ENCODE measurements at regions not wholly inside any gene's neighbourhood (a gene's known extent, or its start where the extent isn't known, plus 50 kb on each side); places are given as distances from the start of the nearest gene placed in this dataset.
"Not testable (repeated sequence)": the region's sequence is repeated elsewhere in the genome, so short reads cannot be mapped to it uniquely, and the experiment has no call there.

DNA sequence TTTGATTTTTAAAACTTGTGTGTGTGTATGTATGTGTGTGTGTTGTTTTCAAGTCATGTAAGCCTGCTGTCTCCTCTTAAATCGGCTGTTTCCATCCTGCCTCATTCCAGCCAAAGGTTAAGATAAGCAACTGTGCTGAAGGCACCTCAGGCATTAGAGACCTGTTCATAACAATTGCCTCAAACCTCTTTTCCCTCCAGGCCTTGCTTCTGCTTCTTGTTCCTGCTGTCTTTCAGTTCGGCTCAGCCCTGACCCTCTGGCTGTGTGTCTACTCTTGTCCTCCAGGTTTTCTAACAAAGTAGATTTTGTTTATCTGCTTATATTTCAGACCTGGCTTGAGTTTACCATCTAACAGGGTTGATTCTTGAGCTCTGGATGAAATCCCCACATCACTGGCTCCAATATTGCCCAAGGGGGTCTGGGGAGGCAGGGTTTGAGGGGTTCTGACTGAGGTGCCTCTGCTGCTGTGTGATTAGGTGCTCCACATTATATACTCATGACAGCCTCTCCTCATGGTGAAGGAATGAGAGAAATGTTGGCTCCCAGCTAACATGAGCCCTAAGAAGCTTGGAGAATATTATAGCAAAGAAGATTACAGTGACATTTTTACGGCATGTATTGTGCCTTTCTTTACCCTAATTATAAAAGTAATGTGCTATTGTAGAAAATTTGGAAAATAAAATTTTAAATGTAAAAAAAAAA lies 229.7 kb upstream of the PIK3R1 start:
- Histone ChIP-seq H3K4me3 (no peak overlapping the region), H3K4me1 (peaks cover 0 to 13% (median 4%) of the 10 kb centered on the region in 4 donors), H3K36me3 (no peaks in the 10 kb centered on the region), H3K27me3 (no peaks in the 10 kb centered on the region), H3K9me3 (no peaks in the 10 kb centered on the region), H3K27ac (peak overlapping the region in 2 of 4 donors; percentile 34 to 42)
- DNase-seq: no peak
- intact Hi-C loops (cut with DNase I; ENCODE audit: low total_unique reads): no loop called here
- WGBS, 2 donors (ENCODE audit: low coverage in 1 of 2): 80 to 97% methylated on average over 3 of the region's 3 CpGs
- in situ Hi-C loops (cut with MboI; ENCODE audit: low pct_ligation_motif_present in 1 of 4, low pct_unique_long_range_greater_than_20kb in 1 of 4, low sequenced_read_pairs in 3 of 4): no loop called here
- TF ChIP-seq EP300 (IDR thresholded peaks at IDR 0.05; ENCODE audit: low read depth) (no peak), POLR2A (IDR thresholded peaks at IDR 0.05) (no peak), POLR2AphosphoS5 (IDR thresholded peaks at IDR 0.05) (no peak)
- TF ChIP-seq, protein P1, sequence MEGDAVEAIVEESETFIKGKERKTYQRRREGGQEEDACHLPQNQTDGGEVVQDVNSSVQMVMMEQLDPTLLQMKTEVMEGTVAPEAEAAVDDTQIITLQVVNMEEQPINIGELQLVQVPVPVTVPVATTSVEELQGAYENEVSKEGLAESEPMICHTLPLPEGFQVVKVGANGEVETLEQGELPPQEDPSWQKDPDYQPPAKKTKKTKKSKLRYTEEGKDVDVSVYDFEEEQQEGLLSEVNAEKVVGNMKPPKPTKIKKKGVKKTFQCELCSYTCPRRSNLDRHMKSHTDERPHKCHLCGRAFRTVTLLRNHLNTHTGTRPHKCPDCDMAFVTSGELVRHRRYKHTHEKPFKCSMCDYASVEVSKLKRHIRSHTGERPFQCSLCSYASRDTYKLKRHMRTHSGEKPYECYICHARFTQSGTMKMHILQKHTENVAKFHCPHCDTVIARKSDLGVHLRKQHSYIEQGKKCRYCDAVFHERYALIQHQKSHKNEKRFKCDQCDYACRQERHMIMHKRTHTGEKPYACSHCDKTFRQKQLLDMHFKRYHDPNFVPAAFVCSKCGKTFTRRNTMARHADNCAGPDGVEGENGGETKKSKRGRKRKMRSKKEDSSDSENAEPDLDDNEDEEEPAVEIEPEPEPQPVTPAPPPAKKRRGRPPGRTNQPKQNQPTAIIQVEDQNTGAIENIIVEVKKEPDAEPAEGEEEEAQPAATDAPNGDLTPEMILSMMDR (IDR thresholded peaks at IDR 0.05): no peak

DNA sequence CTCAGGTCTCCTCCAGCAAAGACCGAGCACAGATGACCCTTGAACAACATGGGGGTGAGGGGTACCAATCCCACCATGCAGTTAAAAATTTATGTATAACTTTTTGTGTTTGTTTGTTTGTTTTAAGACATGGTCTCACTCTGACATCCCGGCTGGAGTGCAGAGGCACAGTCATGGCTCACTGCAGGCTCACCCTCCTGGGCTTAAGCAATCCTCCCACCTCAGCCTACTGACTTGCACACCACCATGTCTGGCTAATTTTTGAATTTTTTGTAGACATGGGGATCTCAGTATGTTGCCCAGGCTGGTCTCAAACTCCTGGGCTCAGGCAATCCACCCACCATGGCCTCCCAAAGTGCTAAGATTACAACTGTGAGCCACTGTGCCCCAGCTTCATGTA lies 231.0 kb upstream of the PIK3R1 start:
- H3K36me3 ChIP-seq: no peaks in the 10 kb centered on the region
- H3K9me3 ChIP-seq: no peaks in the 10 kb centered on the region
- peaks cover 0 to 13% (median 4%) of the 10 kb centered on the region in 4 donors for H3K4me1 ChIP-seq
- H3K27ac ChIP-seq: no peak overlapping the region
- DNase-seq: no peak
- TF ChIP-seq POLR2A (IDR thresholded peaks at IDR 0.05) (no peak), POLR2AphosphoS5 (IDR thresholded peaks at IDR 0.05) (no peak)
- in situ Hi-C loops (cut with MboI; ENCODE audit: low pct_ligation_motif_present in 1 of 4, low pct_unique_long_range_greater_than_20kb in 1 of 4, low sequenced_read_pairs in 3 of 4) (no loop called here), intact Hi-C loops (cut with DNase I; ENCODE audit: low total_unique reads) (no loop called here)
- H3K4me3 ChIP-seq: no peak overlapping the region
- 93 to 94% methylated on average over 2 of the region's 2 CpGs for WGBS, 2 donors (ENCODE audit: low coverage in 1 of 2)
- H3K27me3 ChIP-seq: no peaks in the 10 kb centered on the region

DNA sequence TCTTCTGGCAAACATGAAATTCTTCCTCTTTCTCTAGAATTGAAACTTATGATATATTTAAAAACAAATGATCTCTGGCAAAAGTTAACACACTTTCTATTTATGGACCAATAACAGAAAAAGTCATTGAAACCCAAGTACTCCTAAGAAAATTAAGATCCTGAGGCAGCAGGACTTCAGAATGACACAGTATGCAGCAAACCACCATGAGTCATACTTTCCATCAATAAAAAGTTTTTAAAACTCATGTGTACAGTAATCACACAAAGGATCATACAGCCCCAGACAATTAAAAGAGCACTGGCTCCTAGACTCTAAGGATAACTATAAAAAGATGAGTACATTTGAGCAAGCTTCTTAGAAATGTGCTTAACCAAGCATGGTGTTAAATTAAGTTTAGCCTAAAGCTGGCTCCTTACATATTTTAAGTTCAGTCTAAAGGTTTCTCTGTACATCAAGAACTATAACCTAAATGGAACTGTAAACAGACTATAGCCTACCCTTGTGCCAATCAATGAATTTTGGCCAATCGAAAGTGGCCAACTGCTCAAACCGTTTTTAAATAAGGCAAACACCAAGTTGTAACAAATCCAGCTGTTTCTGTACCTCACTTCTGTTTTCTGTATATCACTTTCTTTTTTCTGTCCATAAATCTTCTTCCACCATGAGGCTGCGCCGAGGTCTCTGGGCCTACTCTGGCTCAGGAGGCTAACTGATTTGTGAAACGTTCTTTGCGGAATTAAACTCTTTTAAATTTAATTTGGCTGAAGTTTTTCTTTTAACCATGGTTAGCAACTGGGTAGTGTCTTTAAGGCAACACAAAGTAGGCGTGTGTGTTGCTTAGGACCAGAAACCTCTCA lies 232.1 kb upstream of the PIK3R1 start:
- TF ChIP-seq POLR2A (IDR thresholded peaks at IDR 0.05): no peak
- no peak for TF ChIP-seq EP300 (IDR thresholded peaks at IDR 0.05; ENCODE audit: low read depth)
- TF ChIP-seq, protein P1 (IDR thresholded peaks at IDR 0.05): no peak
- TF ChIP-seq POLR2AphosphoS5 (IDR thresholded peaks at IDR 0.05): no peak
- intact Hi-C loops (cut with DNase I; ENCODE audit: low total_unique reads) (no loop called here), in situ Hi-C loops (cut with MboI; ENCODE audit: low pct_ligation_motif_present in 1 of 4, low pct_unique_long_range_greater_than_20kb in 1 of 4, low sequenced_read_pairs in 3 of 4) (no loop called here)
- Histone ChIP-seq H3K9me3 (no peaks in the 10 kb centered on the region), H3K36me3 (no peaks in the 10 kb centered on the region), H3K4me3 (no peak overlapping the region), H3K27me3 (no peaks in the 10 kb centered on the region), H3K4me1 (peaks cover 0 to 13% (median 4%) of the 10 kb centered on the region in 4 donors), H3K27ac (peak overlapping the region in 2 of 4 donors; percentile 6 to 27)
- DNase-seq: no peak
- WGBS, 2 donors (ENCODE audit: low coverage in 1 of 2): 80 to 84% methylated on average over 7 of the region's 7 CpGs

DNA sequence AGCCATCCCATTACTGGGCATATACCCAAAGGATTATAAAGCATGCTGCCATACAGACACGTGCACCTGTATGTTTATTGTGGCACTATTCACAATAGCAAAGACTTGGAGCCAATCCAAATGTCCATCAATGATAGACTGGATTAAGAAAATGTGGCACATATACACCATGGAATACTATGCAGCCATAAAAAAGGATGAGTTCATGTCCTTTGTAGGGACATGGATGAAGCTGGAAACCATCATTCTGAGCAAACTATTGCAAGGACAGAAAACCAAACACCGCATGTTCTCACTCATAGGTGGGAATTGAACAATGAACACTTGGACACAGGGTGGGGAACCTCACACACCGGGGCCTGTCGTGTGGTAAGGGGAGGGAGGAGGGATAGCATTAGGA lies 233.4 kb upstream of the PIK3R1 start:
- H3K36me3 ChIP-seq; H3K4me3 ChIP-seq; H3K9me3 ChIP-seq; H3K27me3 ChIP-seq; intact Hi-C loops (cut with DNase I; ENCODE audit: low total_unique reads); DNase-seq; H3K27ac ChIP-seq; in situ Hi-C loops (cut with MboI; ENCODE audit: low pct_ligation_motif_present in 1 of 4, low pct_unique_long_range_greater_than_20kb in 1 of 4, low sequenced_read_pairs in 3 of 4): not testable (repeated sequence)
- peaks cover 0 to 17% (median 6%) of the 10 kb centered on the region in 4 donors for H3K4me1 ChIP-seq
- 80 to 90% methylated on average over 3 to 4 of the region's 4 CpGs for WGBS, 2 donors (ENCODE audit: low coverage in 1 of 2)

- no peak overlapping the region for H3K27ac ChIP-seq
Measured at GRCh38 chr5:67978171-67978570, 237.4 kb upstream of the PIK3R1 start.

More at GRCh38 chr5:67978171-67978570, 237.4 kb upstream of the PIK3R1 start:
- TF ChIP-seq POLR2AphosphoS5 (IDR thresholded peaks at IDR 0.05): no peak
- no peak for TF ChIP-seq POLR2A (IDR thresholded peaks at IDR 0.05)
- no peak for TF ChIP-seq EP300 (IDR thresholded peaks at IDR 0.05; ENCODE audit: low read depth)
- TF ChIP-seq, protein P1 (IDR thresholded peaks at IDR 0.05): no peak
- peaks cover 0 to 7% (median 3%) of the 10 kb centered on the region in 4 donors for H3K4me1 ChIP-seq
- no peaks in the 10 kb centered on the region for H3K36me3 ChIP-seq
- intact Hi-C loops (cut with DNase I; ENCODE audit: low total_unique reads) (no loop called here), in situ Hi-C loops (cut with MboI; ENCODE audit: low pct_ligation_motif_present in 1 of 4, low pct_unique_long_range_greater_than_20kb in 1 of 4, low sequenced_read_pairs in 3 of 4) (no loop called here)
- no peak overlapping the region for H3K4me3 ChIP-seq
- WGBS, 2 donors (ENCODE audit: low coverage in 1 of 2): 57 to 64% methylated on average over 2 of the region's 2 CpGs
- no peaks in the 10 kb centered on the region for H3K9me3 ChIP-seq
- no peaks in the 10 kb centered on the region for H3K27me3 ChIP-seq
- no peak for DNase-seq
